ENCODE measurements at regions not wholly inside any gene's neighbourhood (a gene's known extent, or its start where the extent isn't known, plus 50 kb on each side); places are given as distances from the start of the nearest gene placed in this dataset.

DNA sequence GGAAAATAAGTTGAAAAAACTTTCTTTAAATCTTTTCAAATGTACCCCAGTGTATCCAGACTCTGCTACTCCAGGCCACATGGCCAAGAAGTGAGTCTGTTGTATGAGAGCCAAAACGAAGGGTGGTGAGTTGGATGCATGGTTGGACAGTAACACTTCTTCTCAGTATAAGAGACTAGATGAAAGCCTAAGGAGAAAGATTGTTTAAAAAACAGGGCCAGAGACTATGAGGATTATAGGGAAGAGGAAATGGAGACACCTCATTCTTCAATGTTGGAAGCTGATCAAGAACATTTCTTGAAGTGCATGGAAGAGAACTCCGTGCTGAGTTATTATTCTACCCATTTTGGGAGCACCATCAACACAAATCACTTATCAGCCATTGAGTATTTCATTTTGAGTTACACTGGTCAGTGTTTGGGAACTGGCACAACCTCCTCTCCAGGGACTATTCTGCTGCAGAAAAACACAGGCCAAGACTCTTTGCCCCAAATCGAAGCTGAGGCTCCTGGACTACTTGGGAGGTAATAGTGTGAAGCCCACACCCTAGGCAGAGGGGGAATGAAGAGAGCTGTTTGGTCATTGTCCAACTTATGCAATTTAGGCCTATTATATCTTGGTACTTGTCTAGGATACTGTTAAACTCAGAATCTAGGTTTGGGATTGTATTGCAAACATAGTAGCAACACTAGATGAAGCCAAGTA lies 123.0 kb upstream of the SEC61G start:
- TF ChIP-seq CEBPB (IDR thresholded peaks at IDR 0.05; ENCODE audit: borderline replicate concordance in 1 of 2, low read depth in 2 of 2, low read length in 2 of 2) = no peak
- TF ChIP-seq ZNF622 (IDR thresholded peaks at IDR 0.05) = no peak
- TF ChIP-seq RAD51 (IDR thresholded peaks at IDR 0.05) = no peak
- no peak for TF ChIP-seq FOXK2 (IDR thresholded peaks at IDR 0.05)
- TF ChIP-seq MYB (IDR thresholded peaks at IDR 0.05; ENCODE audit: borderline replicate concordance, low read depth, low read length) = no peak
- TF ChIP-seq GABPA (IDR thresholded peaks at IDR 0.05; ENCODE audit: low read depth) = no peak
- Histone ChIP-seq H3K9ac (ENCODE audit: control insufficient read depth, insufficient read depth, low read length) (no peak overlapping the region), H2AFZ (ENCODE audit: control insufficient read depth, low read depth, low read length) (no peak overlapping the region), H3K4me1 (ENCODE audit: control insufficient read depth, insufficient read depth, low read length) (no peaks in the 10 kb centered on the region), H3K36me3 (ENCODE audit: control insufficient read depth in 2 of 2, insufficient read depth in 2 of 2, low read length in 1 of 2) (no peaks in the 10 kb centered on the region), H3K4me2 (ENCODE audit: control insufficient read depth, insufficient read depth) (no peak overlapping the region), H3K27ac (ENCODE audit: control insufficient read depth, insufficient read depth) (no peak overlapping the region), H3K4me3 (no peak overlapping the region), H3K79me2 (ENCODE audit: control insufficient read depth, insufficient read depth, low read length) (no peaks in the 10 kb centered on the region), H3K9me3 (replicated peaks; ENCODE audit: control insufficient read depth, insufficient read depth, low read length) (no peaks in the 10 kb centered on the region), H3K27me3 (replicated peaks in 1 of 2; ENCODE audit: control insufficient read depth in 2 of 2, insufficient read depth in 2 of 2, low read length in 1 of 2) (no peaks in the 10 kb centered on the region; a peak in 1 of 4 replicates), H4K20me1 (ENCODE audit: control insufficient read depth, insufficient read depth) (no peaks in the 10 kb centered on the region)
- ATAC-seq = no peak
- intact Hi-C loops (cut with micrococcal nuclease; ENCODE audit: unreplicated experiment) (no loop called here), in situ Hi-C loops (cut with MboI) (no loop called here)
- RAD21 ChIA-PET (ENCODE audit: unreplicated experiment) = interaction anchor here (0.9 kb wide), 1 partner anchor 373 kb away, joined by 3 read pairs; no protein-coding TSS in a partner anchor
- no peak for FAIRE-seq
- 3% methylated on average over 3 of the region's 3 CpGs for WGBS (ENCODE audit: insufficient coverage, insufficient replicate concordance, low lambda C conversion rate, missing lambda C conversion rate)
- BruUV-seq (replicated peaks) = no TSS peak
- POLR2A ChIA-PET = no interaction called here
- CTCF ChIA-PET = no interaction called here
- SMC1A ChIA-PET (ENCODE audit: uncharacterized antibody, unreplicated experiment) = interaction anchor here (0.6 kb wide), 1 partner anchor 30 kb away, joined by 3 read pairs; no protein-coding TSS in a partner anchor
- DNase-seq (ENCODE audit: low read depth, low spot score) = no peak

DNA sequence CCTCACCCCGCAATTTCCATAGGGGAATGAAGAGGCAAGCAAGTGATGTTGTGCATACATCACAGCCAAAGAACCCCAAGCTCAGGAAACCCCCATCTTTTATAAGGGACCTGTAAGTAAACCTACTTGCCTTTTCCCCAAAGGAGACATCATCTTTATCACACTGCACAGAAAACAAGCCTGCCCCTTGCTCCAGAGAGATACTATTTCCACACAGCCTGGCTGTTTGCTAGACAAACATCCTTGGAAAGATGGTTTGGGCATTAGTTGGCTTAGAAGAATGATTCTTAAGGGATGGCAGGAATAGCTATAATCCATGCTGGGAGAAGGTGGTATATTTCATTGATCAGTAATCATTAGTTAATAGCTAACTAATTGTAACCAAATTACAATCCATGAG lies 123.7 kb upstream of the SEC61G start:
- Histone ChIP-seq H3K4me1 (ENCODE audit: control insufficient read depth, insufficient read depth, low read length) (no peaks in the 10 kb centered on the region), H4K20me1 (ENCODE audit: control insufficient read depth, insufficient read depth) (no peaks in the 10 kb centered on the region), H3K27me3 (replicated peaks in 1 of 2; ENCODE audit: control insufficient read depth in 2 of 2, insufficient read depth in 2 of 2, low read length in 1 of 2) (no peaks in the 10 kb centered on the region; a peak in 1 of 4 replicates), H3K9me3 (replicated peaks; ENCODE audit: control insufficient read depth, insufficient read depth, low read length) (no peaks in the 10 kb centered on the region), H3K79me2 (ENCODE audit: control insufficient read depth, insufficient read depth, low read length) (no peaks in the 10 kb centered on the region), H2AFZ (ENCODE audit: control insufficient read depth, low read depth, low read length) (no peak overlapping the region), H3K27ac (ENCODE audit: control insufficient read depth, insufficient read depth) (no peak overlapping the region), H3K4me3 (no peak overlapping the region), H3K9ac (ENCODE audit: control insufficient read depth, insufficient read depth, low read length) (no peak overlapping the region), H3K36me3 (ENCODE audit: control insufficient read depth in 2 of 2, insufficient read depth in 2 of 2, low read length in 1 of 2) (no peaks in the 10 kb centered on the region), H3K4me2 (ENCODE audit: control insufficient read depth, insufficient read depth) (no peak overlapping the region)
- WGBS (ENCODE audit: insufficient coverage, insufficient replicate concordance, low lambda C conversion rate, missing lambda C conversion rate) = 0% methylated on average over 1 of the region's 1 CpG
- RAD21 ChIA-PET (ENCODE audit: unreplicated experiment) = no interaction called here
- FAIRE-seq (no peak), DNase-seq (ENCODE audit: low read depth, low spot score) (no peak), ATAC-seq (no peak)
- CTCF ChIA-PET = interaction anchor here (0.6 to 0.9 kb wide), 2 partner anchors 370 to 1245 kb away, joined by 3 read pairs; no protein-coding TSS in a partner anchor
- intact Hi-C loops (cut with micrococcal nuclease; ENCODE audit: unreplicated experiment) (no loop called here), in situ Hi-C loops (cut with MboI) (no loop called here)
- SMC1A ChIA-PET (ENCODE audit: uncharacterized antibody, unreplicated experiment) = interaction anchor here (0.6 kb wide), 1 partner anchor 31 kb away, joined by 3 read pairs; no protein-coding TSS in a partner anchor
- BruUV-seq (replicated peaks) = no TSS peak
- POLR2A ChIA-PET = no interaction called here
- no peak for TF ChIP-seq HDAC6 (IDR thresholded peaks at IDR 0.05; ENCODE audit: unreplicated experiment)
- TF ChIP-seq EZH2 (IDR thresholded peaks at IDR 0.05; ENCODE audit: borderline replicate concordance, control insufficient read depth, low read depth, low read length) = no peak
- TF ChIP-seq BACH1 (IDR thresholded peaks at IDR 0.05; ENCODE audit: borderline replicate concordance) = no peak
- TF ChIP-seq SMAD1 (IDR thresholded peaks at IDR 0.05; ENCODE audit: low read depth, partially characterized antibody) = no peak
- TF ChIP-seq, protein P1, sequence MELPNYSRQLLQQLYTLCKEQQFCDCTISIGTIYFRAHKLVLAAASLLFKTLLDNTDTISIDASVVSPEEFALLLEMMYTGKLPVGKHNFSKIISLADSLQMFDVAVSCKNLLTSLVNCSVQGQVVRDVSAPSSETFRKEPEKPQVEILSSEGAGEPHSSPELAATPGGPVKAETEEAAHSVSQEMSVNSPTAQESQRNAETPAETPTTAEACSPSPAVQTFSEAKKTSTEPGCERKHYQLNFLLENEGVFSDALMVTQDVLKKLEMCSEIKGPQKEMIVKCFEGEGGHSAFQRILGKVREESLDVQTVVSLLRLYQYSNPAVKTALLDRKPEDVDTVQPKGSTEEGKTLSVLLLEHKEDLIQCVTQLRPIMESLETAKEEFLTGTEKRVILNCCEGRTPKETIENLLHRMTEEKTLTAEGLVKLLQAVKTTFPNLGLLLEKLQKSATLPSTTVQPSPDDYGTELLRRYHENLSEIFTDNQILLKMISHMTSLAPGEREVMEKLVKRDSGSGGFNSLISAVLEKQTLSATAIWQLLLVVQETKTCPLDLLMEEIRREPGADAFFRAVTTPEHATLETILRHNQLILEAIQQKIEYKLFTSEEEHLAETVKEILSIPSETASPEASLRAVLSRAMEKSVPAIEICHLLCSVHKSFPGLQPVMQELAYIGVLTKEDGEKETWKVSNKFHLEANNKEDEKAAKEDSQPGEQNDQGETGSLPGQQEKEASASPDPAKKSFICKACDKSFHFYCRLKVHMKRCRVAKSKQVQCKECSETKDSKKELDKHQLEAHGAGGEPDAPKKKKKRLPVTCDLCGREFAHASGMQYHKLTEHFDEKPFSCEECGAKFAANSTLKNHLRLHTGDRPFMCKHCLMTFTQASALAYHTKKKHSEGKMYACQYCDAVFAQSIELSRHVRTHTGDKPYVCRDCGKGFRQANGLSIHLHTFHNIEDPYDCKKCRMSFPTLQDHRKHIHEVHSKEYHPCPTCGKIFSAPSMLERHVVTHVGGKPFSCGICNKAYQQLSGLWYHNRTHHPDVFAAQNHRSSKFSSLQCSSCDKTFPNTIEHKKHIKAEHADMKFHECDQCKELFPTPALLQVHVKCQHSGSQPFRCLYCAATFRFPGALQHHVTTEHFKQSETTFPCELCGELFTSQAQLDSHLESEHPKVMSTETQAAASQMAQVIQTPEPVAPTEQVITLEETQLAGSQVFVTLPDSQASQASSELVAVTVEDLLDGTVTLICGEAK (IDR thresholded peaks at IDR 0.05; ENCODE audit: borderline replicate concordance) = no peak
- no peak for TF ChIP-seq ZZZ3 (IDR thresholded peaks at IDR 0.05; ENCODE audit: control insufficient read depth, insufficient read length, low read depth)
- TF ChIP-seq, protein P2, sequence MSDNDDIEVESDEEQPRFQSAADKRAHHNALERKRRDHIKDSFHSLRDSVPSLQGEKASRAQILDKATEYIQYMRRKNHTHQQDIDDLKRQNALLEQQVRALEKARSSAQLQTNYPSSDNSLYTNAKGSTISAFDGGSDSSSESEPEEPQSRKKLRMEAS (IDR thresholded peaks at IDR 0.05; ENCODE audit: low read depth, low read length) = no peak
- no peak for TF ChIP-seq SUZ12 (IDR thresholded peaks at IDR 0.05; ENCODE audit: unreplicated experiment)
